GM10266 (cell line): ENCODE measurements at regions not wholly inside any gene's neighbourhood (a gene's known extent, or its start where the extent isn't known, plus 50 kb on each side); places are given as distances from the start of the nearest gene placed in this dataset.

ENCODE experiments used
- DNase-seq: peaks from one replicate; pipeline ENCODE4 v3.0.0; 2012; ENCODE audit errors: extremely low spot score
- TF ChIP-seq, protein P1 (sequence below): IDR thresholded peaks from 2 replicates; pipeline ENCODE4 v1.5.1; 2012; ENCODE audit warnings: mild to moderate bottlenecking, low read depth; ENCODE audit not compliant: control insufficient read depth, insufficient read depth; ENCODE audit errors: missing control alignments

DNA sequence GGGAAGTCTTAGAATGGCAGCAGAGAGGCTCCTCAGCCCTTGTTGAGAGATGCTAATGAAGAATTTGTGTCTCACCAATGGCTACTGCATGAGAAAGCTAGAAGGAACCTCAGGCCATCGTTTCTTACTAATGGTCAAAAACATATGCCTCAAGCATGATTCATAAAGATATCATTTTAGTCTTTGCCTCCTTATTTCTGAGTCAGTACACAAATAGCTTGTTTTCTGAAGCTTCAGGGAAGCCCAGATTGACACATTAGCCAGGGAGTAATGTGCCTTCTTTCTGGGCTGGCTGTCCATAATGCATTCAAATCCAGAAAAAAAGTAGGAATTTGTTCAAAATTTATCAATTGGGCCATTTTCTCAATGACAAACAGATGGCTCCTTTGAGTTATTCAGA, 169.4 kb upstream of the ZBED5 start:
- TF ChIP-seq, protein P1, sequence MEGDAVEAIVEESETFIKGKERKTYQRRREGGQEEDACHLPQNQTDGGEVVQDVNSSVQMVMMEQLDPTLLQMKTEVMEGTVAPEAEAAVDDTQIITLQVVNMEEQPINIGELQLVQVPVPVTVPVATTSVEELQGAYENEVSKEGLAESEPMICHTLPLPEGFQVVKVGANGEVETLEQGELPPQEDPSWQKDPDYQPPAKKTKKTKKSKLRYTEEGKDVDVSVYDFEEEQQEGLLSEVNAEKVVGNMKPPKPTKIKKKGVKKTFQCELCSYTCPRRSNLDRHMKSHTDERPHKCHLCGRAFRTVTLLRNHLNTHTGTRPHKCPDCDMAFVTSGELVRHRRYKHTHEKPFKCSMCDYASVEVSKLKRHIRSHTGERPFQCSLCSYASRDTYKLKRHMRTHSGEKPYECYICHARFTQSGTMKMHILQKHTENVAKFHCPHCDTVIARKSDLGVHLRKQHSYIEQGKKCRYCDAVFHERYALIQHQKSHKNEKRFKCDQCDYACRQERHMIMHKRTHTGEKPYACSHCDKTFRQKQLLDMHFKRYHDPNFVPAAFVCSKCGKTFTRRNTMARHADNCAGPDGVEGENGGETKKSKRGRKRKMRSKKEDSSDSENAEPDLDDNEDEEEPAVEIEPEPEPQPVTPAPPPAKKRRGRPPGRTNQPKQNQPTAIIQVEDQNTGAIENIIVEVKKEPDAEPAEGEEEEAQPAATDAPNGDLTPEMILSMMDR: no peak
- no peak for DNase-seq

DNA sequence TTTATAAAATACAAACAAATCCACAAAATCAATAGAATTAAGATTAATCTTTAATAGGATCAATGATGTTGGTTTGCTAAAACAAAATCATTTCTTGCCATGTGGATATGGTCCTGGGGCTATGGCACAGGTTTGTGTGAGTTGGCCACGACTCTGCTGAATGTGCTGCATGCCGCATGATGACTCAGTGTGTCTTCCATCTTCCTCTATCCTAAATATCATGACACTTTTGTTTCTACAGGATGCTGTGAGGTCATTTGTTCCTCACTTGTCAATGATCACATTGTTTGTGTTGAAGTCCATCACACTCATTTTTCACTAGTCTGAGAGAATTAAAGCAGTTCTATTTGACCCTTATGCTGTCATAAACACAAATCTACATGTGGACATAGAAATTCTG, 167.2 kb upstream of the ZBED5 start:
- TF ChIP-seq, protein P1: no peak
- DNase-seq: no peak

DNA sequence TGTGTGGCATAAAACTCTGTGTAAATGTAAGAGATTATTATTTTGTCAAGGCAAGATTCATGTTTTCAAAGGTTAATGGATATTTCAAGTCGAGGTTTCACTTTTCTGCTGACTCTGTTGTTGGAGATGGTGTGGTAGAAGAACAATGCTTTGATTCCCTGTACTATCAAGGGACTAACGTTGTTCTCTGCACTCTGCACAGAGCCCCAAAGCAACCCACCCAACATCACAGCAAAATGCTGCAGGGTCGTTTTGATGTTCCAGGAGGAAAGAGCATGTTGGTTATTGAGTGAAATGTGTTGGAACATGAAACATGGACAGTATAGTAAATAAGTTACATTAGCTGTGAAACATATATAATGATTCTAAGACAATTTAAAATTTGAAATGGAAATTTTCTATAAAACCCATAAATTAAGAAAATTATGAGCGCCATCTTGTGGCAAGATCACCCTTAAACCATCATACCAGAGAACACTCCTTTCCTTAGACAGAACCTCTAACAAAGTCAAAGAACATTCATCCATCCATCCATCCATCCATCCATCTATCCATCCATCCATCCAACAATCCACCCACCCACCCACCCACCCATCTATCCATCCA, 164.4 kb upstream of the ZBED5 start:
- DNase-seq: peak; percentile 28
- TF ChIP-seq, protein P1: peak; percentile 35

DNA sequence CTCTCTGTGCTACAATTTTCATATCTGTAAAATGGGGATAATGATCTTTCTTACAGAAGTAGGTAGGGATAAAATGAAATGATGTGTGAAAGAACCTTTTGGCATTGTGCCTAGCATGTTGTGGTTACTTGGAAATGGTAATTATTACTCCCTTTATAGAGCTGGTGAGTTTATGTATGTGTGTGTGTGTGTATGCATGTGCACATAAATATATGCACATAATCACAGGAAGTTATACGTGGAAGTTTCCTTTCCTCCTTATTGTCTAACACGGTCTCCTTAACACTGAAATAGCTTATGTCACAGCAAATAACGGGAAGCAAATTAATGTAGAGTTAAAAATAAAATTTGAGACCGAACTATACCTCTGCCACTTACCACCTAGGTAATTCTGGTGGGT, 163.7 kb upstream of the ZBED5 start:
- TF ChIP-seq, protein P1: no peak
- no peak for DNase-seq

DNA sequence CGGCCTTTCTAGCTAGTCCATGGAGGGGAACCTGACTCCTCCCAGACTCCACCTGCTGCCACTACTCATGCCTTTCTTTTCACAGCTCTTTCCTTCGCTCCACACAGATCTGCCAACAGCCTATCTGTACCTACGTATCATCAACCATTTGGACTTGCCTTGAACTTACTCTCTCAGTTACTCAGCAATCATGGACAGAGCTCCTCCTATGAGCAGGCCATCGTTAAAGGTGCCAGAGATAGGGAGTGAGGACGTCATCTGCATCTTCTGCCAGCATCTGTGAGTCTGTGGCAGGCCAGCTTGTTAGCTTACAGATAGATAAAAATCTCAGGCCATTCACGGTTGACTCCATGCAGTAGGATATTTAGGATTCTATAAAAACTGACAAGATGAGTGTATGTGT, 162.9 kb upstream of the ZBED5 start:
- TF ChIP-seq, protein P1: no peak
- no peak for DNase-seq

DNA sequence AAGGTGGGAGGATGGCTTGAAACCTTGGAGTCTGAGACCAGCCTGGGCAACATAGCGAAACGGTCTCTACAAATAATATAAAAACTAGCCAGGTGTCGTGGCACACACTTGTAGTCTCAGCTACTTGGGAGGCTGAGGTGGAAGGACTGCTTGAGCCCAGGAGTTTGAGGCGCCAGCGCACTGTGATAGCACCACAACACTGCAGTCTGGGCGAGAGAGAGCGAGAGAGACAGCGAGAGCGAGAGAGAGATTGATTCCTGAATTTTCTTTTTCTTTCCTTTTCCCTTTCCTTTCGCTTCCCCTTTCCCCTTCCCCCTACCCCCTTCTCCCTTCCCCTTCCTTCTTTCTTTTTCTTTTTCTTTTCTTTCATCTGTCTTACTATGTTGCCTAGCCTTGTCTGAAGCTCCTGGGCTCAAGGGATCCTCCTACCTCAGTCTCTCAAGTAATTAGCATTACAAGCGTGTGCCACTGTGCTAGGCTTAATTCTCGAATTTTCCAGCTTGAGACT, 162.4 kb upstream of the ZBED5 start:
- TF ChIP-seq, protein P1: no peak
- DNase-seq: no peak

DNA sequence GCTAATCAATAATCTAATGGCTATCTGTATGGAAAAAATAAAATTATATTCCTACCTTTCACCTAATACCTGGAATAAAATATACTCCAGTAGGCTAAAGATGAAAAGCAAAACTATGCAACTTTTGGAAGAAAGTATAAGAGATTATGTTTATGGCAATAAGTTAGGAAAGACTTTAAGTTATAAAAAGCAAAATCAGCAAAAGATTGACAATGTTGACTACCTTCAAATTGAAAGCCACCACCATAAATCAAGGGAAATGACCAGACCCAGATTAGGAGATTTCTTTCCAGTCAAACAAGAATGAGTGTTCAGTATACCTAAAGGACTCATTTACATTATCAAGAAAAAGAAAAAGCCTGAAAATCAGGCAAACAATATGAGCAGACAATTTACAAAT, 159.1 kb upstream of the ZBED5 start:
- TF ChIP-seq, protein P1: no peak
- DNase-seq: no peak
